ENCODE measurements at regions not wholly inside any gene's neighbourhood (a gene's known extent, or its start where the extent isn't known, plus 50 kb on each side); places are given as distances from the start of the nearest gene placed in this dataset.

GRCh38 chr6:163738304-163738703 lies 323.8 kb downstream of the QKI start:
- TF ChIP-seq SUZ12 (IDR thresholded peaks at IDR 0.05) (no peak), ZNF384 (IDR thresholded peaks at IDR 0.05) (no peak), FOXK2 (IDR thresholded peaks at IDR 0.05) (no peak), BHLHE40 (IDR thresholded peaks at IDR 0.05; ENCODE audit: borderline replicate concordance) (no peak), FOXA1 (IDR thresholded peaks at IDR 0.05) (no peak)
- TF ChIP-seq, protein P1, sequence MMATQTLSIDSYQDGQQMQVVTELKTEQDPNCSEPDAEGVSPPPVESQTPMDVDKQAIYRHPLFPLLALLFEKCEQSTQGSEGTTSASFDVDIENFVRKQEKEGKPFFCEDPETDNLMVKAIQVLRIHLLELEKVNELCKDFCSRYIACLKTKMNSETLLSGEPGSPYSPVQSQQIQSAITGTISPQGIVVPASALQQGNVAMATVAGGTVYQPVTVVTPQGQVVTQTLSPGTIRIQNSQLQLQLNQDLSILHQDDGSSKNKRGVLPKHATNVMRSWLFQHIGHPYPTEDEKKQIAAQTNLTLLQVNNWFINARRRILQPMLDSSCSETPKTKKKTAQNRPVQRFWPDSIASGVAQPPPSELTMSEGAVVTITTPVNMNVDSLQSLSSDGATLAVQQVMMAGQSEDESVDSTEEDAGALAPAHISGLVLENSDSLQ (IDR thresholded peaks at IDR 0.05), result no peak

Data from HEK293T (cell line).